ENCODE measurements at regions not wholly inside any gene's neighbourhood (a gene's known extent, or its start where the extent isn't known, plus 50 kb on each side); places are given as distances from the start of the nearest gene placed in this dataset.

- Histone ChIP-seq H3K36me3 (no peaks in the 10 kb centered on the region), H3K9me3 (peaks cover 4 to 5% of the 10 kb centered on the region in 2 donors), H3K4me1 (no peaks in the 10 kb centered on the region), H3K4me3 (no peak overlapping the region), H3K27me3 (no peaks in the 10 kb centered on the region), H3K27ac (no peak overlapping the region)
- 66 to 81% methylated on average over 3 to 7 of the region's 7 CpGs for WGBS, 2 donors (ENCODE audit: low coverage in 1 of 2)
- TF ChIP-seq POLR2AphosphoS5 (IDR thresholded peaks at IDR 0.05) = no peak
- TF ChIP-seq CTCF (IDR thresholded peaks at IDR 0.05) = no peak
- TF ChIP-seq POLR2A (IDR thresholded peaks at IDR 0.05) = no peak
- TF ChIP-seq EP300 (IDR thresholded peaks at IDR 0.05; ENCODE audit: low read depth) = no peak
- intact Hi-C loops (cut with DNase I; ENCODE audit: low total_unique reads) (no loop called here), in situ Hi-C loops (cut with MboI; ENCODE audit: low pct_ligation_motif_present in 1 of 4, low pct_unique_long_range_greater_than_20kb in 1 of 4, low sequenced_read_pairs in 3 of 4) (no loop called here)
- DNase-seq = no peak
Observed at GRCh38 chr10:2256241-2256640, 518.9 kb upstream of the ADARB2 start.

GRCh38 chr10:2252096-2252495 lies 514.8 kb upstream of the ADARB2 start:
- in situ Hi-C loops (cut with MboI; ENCODE audit: low pct_ligation_motif_present in 1 of 4, low pct_unique_long_range_greater_than_20kb in 1 of 4, low sequenced_read_pairs in 3 of 4) (no loop called here), intact Hi-C loops (cut with DNase I; ENCODE audit: low total_unique reads) (no loop called here)
- Histone ChIP-seq H3K4me1 (no peaks in the 10 kb centered on the region), H3K27me3 (no peaks in the 10 kb centered on the region), H3K4me3 (no peak overlapping the region), H3K9me3 (peaks cover 4 to 5% of the 10 kb centered on the region in 2 donors), H3K36me3 (no peaks in the 10 kb centered on the region), H3K27ac (no peak overlapping the region)
- WGBS, 2 donors (ENCODE audit: low coverage in 1 of 2) = 53 to 60% methylated on average over 5 to 6 of the region's 6 CpGs
- TF ChIP-seq EP300 (IDR thresholded peaks at IDR 0.05; ENCODE audit: low read depth) (no peak), POLR2A (IDR thresholded peaks at IDR 0.05) (no peak), CTCF (IDR thresholded peaks at IDR 0.05) (no peak), POLR2AphosphoS5 (IDR thresholded peaks at IDR 0.05) (no peak)
- DNase-seq = no peak

GRCh38 chr10:2251631-2252030 lies 514.3 kb upstream of the ADARB2 start:
- 44 to 55% methylated on average over 7 to 8 of the region's 8 CpGs for WGBS, 2 donors (ENCODE audit: low coverage in 1 of 2)
- in situ Hi-C loops (cut with MboI; ENCODE audit: low pct_ligation_motif_present in 1 of 4, low pct_unique_long_range_greater_than_20kb in 1 of 4, low sequenced_read_pairs in 3 of 4) (no loop called here), intact Hi-C loops (cut with DNase I; ENCODE audit: low total_unique reads) (no loop called here)
- TF ChIP-seq EP300 (IDR thresholded peaks at IDR 0.05; ENCODE audit: low read depth) = no peak
- TF ChIP-seq POLR2AphosphoS5 (IDR thresholded peaks at IDR 0.05) = no peak
- TF ChIP-seq CTCF (IDR thresholded peaks at IDR 0.05) = no peak
- TF ChIP-seq POLR2A (IDR thresholded peaks at IDR 0.05) = no peak
- Histone ChIP-seq H3K27ac (no peak overlapping the region), H3K36me3 (no peaks in the 10 kb centered on the region), H3K4me3 (no peak overlapping the region), H3K27me3 (no peaks in the 10 kb centered on the region), H3K4me1 (no peaks in the 10 kb centered on the region), H3K9me3 (peaks cover 4 to 5% of the 10 kb centered on the region in 2 donors)
- no peak for DNase-seq

- Histone ChIP-seq H3K27me3 (no peaks in the 10 kb centered on the region), H3K9me3 (no peaks in the 10 kb centered on the region), H3K4me3 (no peak overlapping the region), H3K27ac (no peak overlapping the region), H3K4me1 (no peaks in the 10 kb centered on the region), H3K36me3 (no peaks in the 10 kb centered on the region)
- whole genome bisulfite sequencing, 2 donors (ENCODE audit: low coverage in 1 of 2) = 68 to 79% methylated on average over 5 of the region's 5 CpGs
- no peak for DNase-seq
- no peak for TF ChIP-seq POLR2A (IDR thresholded peaks at IDR 0.05)
- no peak for TF ChIP-seq EP300 (IDR thresholded peaks at IDR 0.05; ENCODE audit: low read depth)
- no peak for TF ChIP-seq POLR2AphosphoS5 (IDR thresholded peaks at IDR 0.05)
- TF ChIP-seq CTCF (IDR thresholded peaks at IDR 0.05) = no peak
- intact Hi-C loops (cut with DNase I; ENCODE audit: low total_unique reads) (no loop called here), in situ Hi-C loops (cut with MboI; ENCODE audit: low pct_ligation_motif_present in 1 of 4, low pct_unique_long_range_greater_than_20kb in 1 of 4, low sequenced_read_pairs in 3 of 4) (no loop called here)
Observed at GRCh38 chr10:2246747-2247146, 509.4 kb upstream of the ADARB2 start.
